ENCODE measurements at regions not wholly inside any gene's neighbourhood (a gene's known extent, or its start where the extent isn't known, plus 50 kb on each side); places are given as distances from the start of the nearest gene placed in this dataset.
"Not testable (repeated sequence)": the region's sequence is repeated elsewhere in the genome, so short reads cannot be mapped to it uniquely, and the experiment has no call there.

DNA sequence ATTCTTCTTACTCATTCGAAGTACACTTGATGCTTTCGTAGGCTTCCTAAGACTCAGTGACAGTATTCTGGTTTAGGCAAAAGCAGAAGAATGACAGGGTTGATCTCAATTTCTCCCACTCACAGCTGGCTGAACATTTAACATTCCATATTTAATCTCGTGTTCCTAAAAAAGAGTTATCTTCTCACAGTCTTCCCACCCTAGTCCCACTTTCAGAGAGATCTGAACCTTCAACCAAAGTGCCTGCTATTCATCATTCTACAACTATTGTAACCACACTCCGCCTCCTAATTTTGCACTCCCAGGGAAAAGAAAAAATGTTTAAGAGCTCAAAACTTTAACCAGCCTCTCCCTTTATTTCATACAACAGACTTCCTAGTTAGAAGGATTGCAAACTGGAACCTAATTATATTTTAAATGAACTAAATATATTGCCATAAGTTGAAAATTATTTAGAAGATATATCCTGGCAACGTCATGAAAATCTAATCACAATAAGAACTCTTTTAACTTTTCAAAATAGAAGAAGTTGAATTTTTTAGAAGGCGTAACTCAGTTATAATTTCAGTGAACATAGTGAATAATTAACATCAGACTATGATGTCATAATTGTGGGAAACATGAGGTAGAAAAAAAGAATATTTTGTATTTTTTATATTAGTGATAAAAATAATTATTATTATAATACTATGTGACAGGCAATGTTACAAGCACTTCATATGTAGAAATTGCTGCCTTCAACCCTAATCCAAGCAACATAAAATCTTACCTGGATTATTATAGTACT lies 540.9 kb upstream of the ADGRL2 start:
- no peak for DNase-seq (ENCODE audit: low spot score)

GRCh38 chr1:81254560-81254959 lies 546.2 kb upstream of the ADGRL2 start:
- no peak for DNase-seq (ENCODE audit: low spot score)

DNA sequence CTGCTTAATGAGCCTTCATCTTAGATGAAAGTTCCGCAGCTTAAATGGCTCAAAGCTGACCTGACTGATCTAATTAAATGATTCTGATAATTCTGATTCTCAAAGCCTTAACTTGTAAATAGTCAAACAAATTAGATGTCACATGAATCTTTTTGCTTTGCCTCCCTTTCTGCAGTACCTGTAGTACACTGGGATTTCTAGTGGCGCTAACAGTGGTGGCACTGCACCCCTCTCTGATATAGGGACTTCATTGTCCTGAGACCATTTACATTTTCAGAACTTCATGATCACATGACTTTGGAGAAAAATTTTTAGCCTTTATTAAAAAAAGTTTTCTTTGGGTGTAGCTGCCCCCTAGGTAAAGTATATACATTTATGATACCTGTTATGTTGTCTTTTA lies 546.7 kb upstream of the ADGRL2 start:
- no peak for DNase-seq (ENCODE audit: low spot score)

DNA sequence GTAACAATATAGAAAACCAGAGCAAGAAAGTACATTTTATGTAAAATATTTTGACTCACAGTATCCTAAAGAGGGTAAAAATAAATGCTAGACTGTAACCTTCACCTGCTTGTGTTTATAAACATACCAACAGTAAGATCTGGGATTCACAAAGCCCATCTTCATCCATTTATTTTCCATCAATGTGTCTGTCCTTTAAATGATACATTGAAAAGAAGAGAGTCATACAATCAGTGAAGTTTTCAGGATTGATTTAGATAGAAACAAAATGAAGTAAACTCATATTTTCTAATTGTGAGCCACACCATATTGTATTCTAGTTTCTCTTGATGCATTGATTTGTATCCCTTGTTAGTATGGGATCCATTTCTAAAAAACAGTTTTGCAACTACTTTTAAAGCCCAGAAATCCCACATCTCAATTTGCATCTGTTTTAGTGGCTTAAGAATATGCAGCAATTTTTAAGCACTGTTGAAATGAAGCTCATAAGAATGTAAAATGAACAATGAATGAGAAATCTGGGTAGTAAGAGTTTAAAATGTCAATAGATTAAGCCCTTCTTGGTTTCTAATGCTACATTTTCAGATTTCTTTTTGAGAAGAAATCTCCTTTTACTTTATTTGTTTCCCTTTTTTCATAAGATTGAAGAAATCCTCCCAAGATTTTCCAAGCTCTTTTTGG lies 548.1 kb upstream of the ADGRL2 start:
- DNase-seq (ENCODE audit: low spot score): no peak

DNA sequence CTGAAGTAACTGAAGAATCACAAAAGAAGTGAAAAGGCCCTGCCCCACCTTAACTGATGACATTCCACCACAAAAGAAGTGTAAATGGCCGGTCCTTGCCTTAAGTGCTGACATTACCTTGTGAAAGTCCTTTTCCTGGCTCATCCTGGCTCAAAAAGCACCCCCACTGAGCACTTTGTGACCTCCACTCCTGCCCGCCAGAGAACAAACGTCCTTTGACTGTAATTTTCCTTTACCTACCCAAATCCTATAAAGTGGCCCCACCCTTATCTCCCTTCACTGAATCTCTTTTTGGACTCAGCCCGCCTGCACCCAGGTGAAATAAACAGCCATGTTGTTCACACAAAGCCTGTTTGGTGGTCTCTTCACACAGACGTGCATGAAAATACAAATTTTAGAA lies 549.9 kb upstream of the ADGRL2 start:
- not testable (repeated sequence) for DNase-seq (ENCODE audit: low spot score)

- not testable (repeated sequence) for DNase-seq (ENCODE audit: low spot score)
These were observed 555.5 kb upstream of the ADGRL2 start for GRCh38 chr1:81245084-81245715.

GRCh38 chr1:81244612-81245011 lies 556.1 kb upstream of the ADGRL2 start:
- DNase-seq (ENCODE audit: low spot score): not testable (repeated sequence)

DNA sequence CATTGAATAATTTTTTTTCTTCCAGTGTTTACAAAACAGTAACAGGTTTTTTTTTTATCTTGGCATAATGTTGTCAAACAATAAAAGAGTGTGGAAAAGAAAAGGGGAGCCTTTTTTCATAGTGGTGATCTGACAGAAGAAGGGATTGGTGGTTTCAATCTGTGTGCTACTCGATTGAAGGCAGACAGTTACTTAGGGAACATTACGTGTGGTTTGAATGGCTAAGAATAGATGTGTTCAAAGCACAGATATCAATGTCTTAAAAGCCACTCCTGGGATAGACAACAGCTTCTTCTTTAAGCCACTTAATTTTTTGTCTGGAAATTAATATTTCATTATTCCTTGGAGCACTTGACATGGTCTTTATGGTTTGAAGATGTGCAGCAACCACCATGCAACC lies 558.6 kb upstream of the ADGRL2 start:
- no peak for DNase-seq (ENCODE audit: low spot score)

DNA sequence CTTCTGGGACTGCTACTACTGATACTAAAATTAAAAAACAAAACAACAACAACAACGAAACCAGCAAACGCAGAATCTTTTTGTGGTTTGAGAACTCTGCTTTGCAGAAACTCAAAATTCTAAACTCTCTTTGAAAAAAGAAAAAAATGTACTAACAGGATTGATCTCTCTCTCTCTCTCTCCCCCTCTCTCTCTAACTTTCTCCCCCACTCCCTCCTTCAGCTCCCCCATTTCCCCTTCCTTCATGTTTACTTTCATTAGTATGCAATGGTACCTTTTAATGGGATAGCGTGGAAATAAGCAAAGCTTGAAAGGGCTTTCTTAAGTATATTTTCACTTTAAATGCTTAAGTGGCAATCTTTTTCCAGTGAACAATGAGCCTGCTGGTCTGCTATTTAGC lies 562.6 kb upstream of the ADGRL2 start:
- DNase-seq (ENCODE audit: low spot score): no peak

DNA sequence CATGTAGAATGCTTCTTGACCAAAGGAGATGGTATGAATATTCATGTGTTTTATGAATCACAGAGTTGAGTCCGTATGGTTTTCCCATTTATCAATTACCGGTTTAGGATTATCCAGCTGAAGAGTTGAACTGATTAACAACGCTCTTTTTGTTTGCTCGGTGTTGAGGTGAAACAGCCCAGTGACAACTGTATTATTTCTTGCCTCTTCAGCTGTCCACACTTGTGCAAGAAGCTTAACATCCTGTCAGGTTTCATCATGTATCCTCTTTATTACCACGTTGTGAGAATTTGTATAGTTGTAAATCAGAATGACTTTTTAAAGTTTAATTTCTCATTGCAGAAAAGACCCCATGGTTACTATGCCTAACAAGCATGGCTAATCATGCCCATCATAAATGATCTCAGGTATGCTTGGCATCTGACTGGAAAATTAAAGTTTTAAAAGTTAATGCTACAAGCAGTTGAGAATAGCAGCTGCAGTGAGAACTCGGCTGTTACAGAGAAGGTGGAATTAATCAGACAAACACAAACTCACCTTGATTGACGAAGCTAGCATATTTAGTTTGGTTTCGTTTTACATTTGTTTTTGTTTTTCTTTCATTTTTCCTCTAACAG lies 563.2 kb upstream of the ADGRL2 start:
- DNase-seq (ENCODE audit: low spot score): no peak

DNA sequence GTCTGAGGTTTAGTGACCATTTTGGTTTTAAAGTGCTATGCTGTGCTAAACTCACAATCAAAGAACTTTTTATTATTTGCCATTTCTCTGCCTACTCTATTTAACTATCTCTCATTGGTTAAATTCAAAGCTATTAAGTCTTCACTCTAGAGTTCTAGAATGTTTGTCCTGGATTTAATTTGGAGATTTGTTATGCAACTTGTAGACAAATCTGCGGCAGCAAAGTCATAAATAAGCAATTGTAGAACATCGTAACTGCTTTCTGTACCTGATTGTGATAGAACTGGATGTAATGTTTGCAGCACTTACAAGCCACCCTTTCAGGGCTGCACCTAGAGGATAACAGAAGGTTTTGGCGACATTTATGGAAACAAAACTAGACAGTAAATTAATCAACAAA lies 566.5 kb upstream of the ADGRL2 start:
- no peak for DNase-seq (ENCODE audit: low spot score)

DNA sequence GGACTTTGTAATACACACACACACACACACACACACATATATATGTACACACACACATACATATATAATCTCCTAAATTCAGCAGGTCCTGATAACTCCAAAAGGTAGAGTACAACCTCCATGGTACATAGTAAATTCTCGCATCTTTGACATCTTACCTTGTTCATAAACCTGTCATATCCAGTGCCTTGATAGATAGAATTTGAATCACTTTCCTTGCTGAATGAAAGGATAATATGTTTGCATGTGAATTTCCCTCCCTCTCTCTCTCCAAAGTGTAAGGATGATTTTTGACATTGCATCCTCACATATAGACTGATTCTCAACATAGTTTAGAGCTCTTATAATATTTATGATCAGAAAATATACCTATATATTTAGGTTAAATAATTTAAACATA lies 567.1 kb upstream of the ADGRL2 start:
- DNase-seq (ENCODE audit: low spot score): no peak

DNA sequence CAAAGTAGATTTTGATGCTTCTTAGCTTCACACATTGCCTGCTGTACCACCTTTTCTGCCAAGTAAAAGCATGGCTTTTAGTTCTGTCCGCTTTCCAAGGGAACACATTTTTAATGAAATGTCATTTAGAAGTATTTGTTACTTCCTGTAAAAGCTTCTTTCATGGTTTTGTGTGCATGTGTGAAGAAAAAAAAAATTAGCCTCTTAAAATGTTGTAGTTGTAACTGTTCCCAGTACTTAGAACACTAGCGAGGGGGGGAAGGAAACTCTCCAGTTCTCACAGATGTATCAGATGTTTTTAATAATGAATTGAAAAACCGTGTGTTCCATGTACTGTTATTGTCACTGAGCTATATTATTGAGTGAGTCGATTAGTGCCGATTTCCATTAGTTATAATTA lies 568.3 kb upstream of the ADGRL2 start:
- no peak for DNase-seq (ENCODE audit: low spot score)

DNA sequence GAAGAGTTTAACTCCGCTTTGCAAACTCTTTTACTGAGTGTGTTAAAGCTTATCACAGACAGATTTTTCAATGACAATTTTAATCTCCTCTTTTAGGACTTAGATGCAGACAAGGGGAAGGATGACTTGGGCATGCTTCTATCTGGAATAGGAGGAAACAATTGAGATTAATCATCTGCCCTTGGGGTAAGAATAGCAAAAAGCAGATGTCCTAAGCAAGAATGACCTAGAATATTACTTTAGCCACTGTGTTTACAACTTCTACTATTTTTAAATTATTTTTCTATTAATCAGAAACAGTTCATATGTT lies 569.0 kb upstream of the ADGRL2 start:
- no peak for DNase-seq (ENCODE audit: low spot score)

DNA sequence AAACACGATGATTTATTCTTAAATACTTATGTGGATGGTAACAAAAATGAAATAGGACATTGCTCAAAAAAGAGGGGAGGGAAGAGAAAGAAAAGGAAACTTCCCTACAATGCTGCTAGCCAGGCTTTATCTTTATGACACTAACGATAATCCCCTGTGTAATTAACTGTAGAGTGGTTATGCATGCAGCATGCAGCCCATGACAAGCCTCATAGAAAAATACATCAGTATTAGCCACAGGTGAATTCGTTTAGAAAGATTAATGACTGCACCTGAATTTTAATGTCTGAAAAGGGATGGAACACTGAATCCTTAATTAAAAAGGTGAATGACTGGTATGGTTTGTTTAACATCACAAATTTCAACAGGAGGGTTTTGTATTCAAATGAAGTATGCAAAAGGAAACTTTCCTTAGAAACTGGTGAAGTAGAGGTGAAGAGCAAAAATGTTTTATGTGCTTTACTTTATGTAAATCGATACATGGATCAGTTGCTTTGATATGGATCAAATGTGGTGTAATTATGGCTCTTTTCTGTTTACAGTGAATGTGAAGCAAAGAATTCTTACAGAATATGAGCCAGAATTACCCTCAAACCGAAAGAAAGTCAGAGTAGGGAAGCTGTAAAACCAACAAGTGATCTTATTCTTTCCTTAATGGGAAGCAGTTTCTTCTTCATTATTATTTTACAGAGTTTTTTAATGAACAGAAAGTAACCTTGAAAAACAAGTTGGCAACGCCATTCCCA lies 569.6 kb upstream of the ADGRL2 start:
- no peak for DNase-seq (ENCODE audit: low spot score)

- no peak for DNase-seq (ENCODE audit: low spot score)
These were observed 571.8 kb upstream of the ADGRL2 start for GRCh38 chr1:81228926-81229325.

DNA sequence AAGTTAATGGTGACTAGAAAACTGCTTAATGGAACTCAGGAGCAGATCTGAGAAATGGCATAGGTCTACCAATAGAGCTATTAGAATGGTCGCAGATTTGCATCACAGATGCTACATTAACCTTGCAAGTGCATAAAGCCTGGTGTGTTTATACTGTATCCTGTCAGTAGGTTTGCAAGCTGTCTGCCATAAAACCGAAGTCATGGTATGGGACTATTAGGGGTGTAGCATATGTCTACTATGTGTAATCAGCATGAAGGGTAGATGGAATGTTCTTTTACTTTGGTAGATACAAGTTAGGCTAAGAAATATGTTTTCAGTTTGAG lies 574.2 kb upstream of the ADGRL2 start:
- DNase-seq (ENCODE audit: low spot score): no peak

DNA sequence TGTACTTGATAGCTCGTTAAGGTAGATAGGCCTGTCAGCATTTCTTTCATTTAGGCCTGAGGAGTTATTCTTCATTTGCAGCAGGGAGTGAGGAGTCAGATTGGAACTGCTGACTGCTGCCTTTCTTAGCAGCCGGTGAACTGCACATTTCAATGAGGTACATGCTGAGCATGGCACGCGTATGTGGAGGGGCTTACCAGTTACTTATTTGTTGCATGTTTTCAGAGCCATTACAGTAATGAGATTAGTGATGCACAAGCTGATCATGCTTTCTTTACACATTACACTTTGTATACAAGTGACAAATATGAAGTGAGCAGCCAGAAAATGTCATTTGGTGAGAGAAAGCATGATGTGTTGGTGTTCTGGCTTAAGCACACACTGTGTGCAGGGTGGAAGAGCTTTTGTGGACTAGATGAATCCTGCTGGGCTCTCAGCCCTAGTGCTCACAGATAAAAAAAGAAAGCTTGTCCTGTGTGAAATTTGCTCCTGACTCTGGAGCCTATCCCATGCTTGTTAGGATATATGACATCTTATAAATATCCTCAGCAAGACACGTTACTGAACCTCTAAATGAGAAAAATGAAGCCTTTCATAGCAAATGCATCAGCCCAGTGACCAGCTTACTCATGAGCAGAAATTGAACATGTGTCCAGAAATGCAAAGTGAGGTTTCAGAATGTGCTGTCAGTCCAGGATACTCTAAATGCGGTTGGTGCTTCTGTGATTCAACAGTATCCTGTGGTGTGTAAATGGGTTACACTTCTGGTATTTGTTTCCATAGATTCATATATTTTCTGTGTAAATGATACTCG lies 574.7 kb upstream of the ADGRL2 start:
- no peak for DNase-seq (ENCODE audit: low spot score)

DNA sequence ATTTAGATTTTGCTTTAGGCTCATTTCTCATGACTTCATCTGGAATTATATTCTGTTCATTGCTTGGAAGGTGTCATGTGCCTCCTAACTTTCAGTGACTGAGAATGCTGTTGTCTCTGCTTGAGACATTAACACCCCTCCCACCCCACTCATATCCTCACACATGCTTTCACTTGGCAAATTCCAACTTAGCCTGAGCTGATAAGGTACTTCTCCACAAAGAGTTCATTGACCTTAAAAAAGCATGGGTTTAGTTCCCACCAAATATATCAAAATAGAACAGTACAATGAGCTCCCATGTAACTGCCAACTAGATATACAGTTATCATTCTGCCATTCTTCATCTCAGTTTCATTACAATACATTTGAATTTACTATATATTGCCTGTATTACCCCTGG lies 576.5 kb upstream of the ADGRL2 start:
- no peak for DNase-seq (ENCODE audit: low spot score)

DNA sequence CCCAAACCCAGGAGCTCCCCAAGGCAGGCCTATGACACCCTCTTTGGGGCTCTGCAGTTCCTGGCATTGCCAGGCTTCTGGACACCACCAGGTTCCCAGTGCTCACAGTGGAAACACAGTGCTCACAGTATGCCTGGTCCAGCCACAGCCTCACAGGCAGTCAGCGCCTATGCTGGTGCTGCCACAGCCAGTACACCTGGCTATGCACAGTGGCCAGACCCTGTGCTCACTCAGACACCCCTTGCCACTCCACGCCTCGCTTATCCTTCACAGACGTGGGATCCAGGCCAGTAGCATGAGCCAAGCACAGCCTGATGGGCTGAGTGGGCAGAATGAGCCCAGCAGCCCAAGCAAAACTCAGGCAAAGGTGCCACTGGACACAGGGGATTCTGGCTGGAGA lies 579.2 kb upstream of the ADGRL2 start:
- no peak for DNase-seq (ENCODE audit: low spot score)

DNA sequence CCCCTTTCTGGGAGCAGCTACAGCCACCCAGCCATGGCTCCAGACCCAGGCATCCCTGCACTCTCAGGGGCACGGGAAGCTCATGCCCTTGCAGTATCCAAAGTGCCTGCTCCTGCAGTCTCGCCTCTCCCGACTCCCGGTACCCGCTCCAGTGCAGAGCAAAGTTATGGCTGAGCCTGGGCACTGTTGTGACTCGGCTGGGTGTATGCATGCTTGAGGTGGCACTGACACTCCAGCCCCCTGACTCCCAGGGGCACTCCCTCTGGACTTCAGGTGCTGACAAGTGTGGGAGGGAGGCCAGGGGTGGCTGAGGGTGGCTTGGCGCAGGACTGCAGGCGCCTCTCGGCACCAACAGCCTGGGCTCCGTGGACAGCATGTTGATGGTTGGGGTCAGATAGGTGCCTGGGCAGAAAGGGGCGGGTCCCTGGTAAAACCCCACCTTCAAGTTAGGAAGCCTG lies 580.1 kb upstream of the ADGRL2 start:
- DNase-seq (ENCODE audit: low spot score): no peak

GRCh38 chr1:81217058-81217457 lies 583.7 kb upstream of the ADGRL2 start:
- no peak for DNase-seq (ENCODE audit: low spot score)
